Loucy (cell line): ENCODE measurements at regions not wholly inside any gene's neighbourhood (a gene's known extent, or its start where the extent isn't known, plus 50 kb on each side); places are given as distances from the start of the nearest gene placed in this dataset.

Experiments used
- EZH2phosphoT487 ChIP-seq: fragments of 200-600 bp; IDR thresholded peaks from 2 replicates; pipeline ENCODE4 v1.6.1; 2018; ENCODE audit warnings: antibody characterized with exemption, mild to moderate bottlenecking, moderate library complexity, borderline replicate concordance
- TF ChIP-seq, protein P1 (sequence below): fragments of 200-600 bp; sonication (generic); conservative IDR thresholded peaks from 2 replicates; pipeline ENCODE4 v1.5.1; 2014; ENCODE audit warnings: mild to moderate bottlenecking, antibody characterized with exemption, low read length

DNA sequence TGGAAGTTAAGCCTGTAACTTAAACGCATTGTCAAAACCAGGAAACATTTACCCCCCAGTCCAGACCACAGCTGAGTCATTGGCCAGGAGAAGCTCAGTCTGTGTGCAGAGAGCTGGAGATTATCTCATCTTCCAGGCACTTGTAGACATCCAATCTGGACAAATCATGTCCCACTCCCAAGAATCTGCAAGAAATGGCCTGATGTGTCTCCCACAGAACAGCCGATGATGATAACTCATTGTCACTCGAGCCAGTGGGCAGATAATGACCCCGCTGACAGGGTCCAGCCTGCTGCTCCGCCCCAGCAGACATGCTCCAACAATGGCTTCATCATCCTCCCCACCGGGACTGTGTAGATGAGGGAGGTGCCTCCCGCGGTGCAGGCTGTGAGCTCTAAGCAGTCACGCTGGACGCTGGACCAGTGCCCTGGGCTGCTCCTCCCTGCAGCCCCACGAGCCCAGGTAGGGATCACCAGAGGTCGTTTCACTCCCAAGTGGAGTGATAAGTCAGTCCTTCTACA, 322.5 kb downstream of the C16orf95 start:
- TF ChIP-seq, protein P1, sequence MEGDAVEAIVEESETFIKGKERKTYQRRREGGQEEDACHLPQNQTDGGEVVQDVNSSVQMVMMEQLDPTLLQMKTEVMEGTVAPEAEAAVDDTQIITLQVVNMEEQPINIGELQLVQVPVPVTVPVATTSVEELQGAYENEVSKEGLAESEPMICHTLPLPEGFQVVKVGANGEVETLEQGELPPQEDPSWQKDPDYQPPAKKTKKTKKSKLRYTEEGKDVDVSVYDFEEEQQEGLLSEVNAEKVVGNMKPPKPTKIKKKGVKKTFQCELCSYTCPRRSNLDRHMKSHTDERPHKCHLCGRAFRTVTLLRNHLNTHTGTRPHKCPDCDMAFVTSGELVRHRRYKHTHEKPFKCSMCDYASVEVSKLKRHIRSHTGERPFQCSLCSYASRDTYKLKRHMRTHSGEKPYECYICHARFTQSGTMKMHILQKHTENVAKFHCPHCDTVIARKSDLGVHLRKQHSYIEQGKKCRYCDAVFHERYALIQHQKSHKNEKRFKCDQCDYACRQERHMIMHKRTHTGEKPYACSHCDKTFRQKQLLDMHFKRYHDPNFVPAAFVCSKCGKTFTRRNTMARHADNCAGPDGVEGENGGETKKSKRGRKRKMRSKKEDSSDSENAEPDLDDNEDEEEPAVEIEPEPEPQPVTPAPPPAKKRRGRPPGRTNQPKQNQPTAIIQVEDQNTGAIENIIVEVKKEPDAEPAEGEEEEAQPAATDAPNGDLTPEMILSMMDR = no peak
- TF ChIP-seq EZH2phosphoT487 = no peak
